HAP-1 (cell line): ENCODE measurements at regions not wholly inside any gene's neighbourhood (a gene's known extent, or its start where the extent isn't known, plus 50 kb on each side); places are given as distances from the start of the nearest gene placed in this dataset.

Source experiments
- DNase-seq, 2 experiments: peaks; one replicate each; pipeline ENCODE4 v3.0.0-alpha.2; 2016 to 2020; ENCODE audit warnings: low spot score in 2 of 2
- H3K27me3 ChIP-seq: fragments of 250-450 bp; sonication (Bioruptor Pico); 2 replicates; pipeline ENCODE4 v1.5.1; 2020; ENCODE audit warnings: low read depth, mild to moderate bottlenecking, moderate library complexity
- H3K36me3 ChIP-seq: fragments of 250-450 bp; sonication (Bioruptor Pico); replicated peaks from 2 replicates; pipeline ENCODE4 v1.5.1; 2020; ENCODE audit warnings: mild to moderate bottlenecking
- H3K4me1 ChIP-seq: fragments of 250-450 bp; sonication (Bioruptor Pico); 2 replicates; pipeline ENCODE4 v1.5.1; 2020; ENCODE audit warnings: mild to moderate bottlenecking
- H3K4me3 ChIP-seq: fragments of 250-450 bp; sonication (Bioruptor Pico); 2 replicates; pipeline ENCODE4 v1.5.1; 2020; ENCODE audit warnings: mild to moderate bottlenecking, moderate library complexity
- H3K9me3 ChIP-seq: fragments of 250-450 bp; sonication (Bioruptor Pico); 2 replicates; pipeline ENCODE4 v1.5.1; 2020; ENCODE audit warnings: mild to moderate bottlenecking, moderate library complexity
- in situ Hi-C: fragments of 300-500 bp; cut with MboI; formaldehyde crosslinking; loops from 3 replicates; pipeline ENCODE4 v1.14.3; 2020; ENCODE audit warnings: low sequenced_read_pairs, inconsistent platforms, mixed read lengths

- no peaks in the 10 kb centered on the region for H3K27me3 ChIP-seq
- in situ Hi-C loops: no loop called here
- H3K9me3 ChIP-seq: no peaks in the 10 kb centered on the region
- no peaks in the 10 kb centered on the region for H3K4me1 ChIP-seq
- H3K36me3 ChIP-seq: no peaks in the 10 kb centered on the region
- DNase-seq: no peak
- no peak overlapping the region for H3K4me3 ChIP-seq
Observed at GRCh38 chr21:15138490-15138889, 73.7 kb upstream of the NRIP1 start.

GRCh38 chr21:15139898-15140297, 75.1 kb upstream of the NRIP1 start:
- in situ Hi-C loops: no loop called here
- Histone ChIP-seq H3K27me3 (no peaks in the 10 kb centered on the region), H3K4me3 (no peak overlapping the region), H3K9me3 (no peaks in the 10 kb centered on the region), H3K36me3 (no peaks in the 10 kb centered on the region), H3K4me1 (no peaks in the 10 kb centered on the region)
- no peak for DNase-seq

GRCh38 chr21:15140321-15141019, 75.7 kb upstream of the NRIP1 start:
- no peaks in the 10 kb centered on the region for H3K4me1 ChIP-seq
- in situ Hi-C loops: no loop called here
- no peak for DNase-seq

GRCh38 chr21:15141261-15141970, 76.6 kb upstream of the NRIP1 start:
- in situ Hi-C loops: no loop called here
- Histone ChIP-seq H3K4me1 (no peaks in the 10 kb centered on the region), H3K36me3 (no peaks in the 10 kb centered on the region), H3K27me3 (no peaks in the 10 kb centered on the region), H3K4me3 (no peak overlapping the region), H3K9me3 (no peaks in the 10 kb centered on the region)
- DNase-seq: no peak

More at GRCh38 chr21:15140321-15141019, 75.7 kb upstream of the NRIP1 start:
- H3K36me3 ChIP-seq: no peaks in the 10 kb centered on the region
- H3K27me3 ChIP-seq: no peaks in the 10 kb centered on the region
- H3K9me3 ChIP-seq: no peaks in the 10 kb centered on the region
- H3K4me3 ChIP-seq: no peak overlapping the region

- H3K9me3 ChIP-seq: no peaks in the 10 kb centered on the region; the same call in 1 of the 2 replicates
- no peaks in the 10 kb centered on the region for H3K4me1 ChIP-seq
- H3K27me3 ChIP-seq: no peaks in the 10 kb centered on the region
- no peak for DNase-seq
- in situ Hi-C loops: no loop called here
- no peak overlapping the region for H3K4me3 ChIP-seq
- no peaks in the 10 kb centered on the region for H3K36me3 ChIP-seq
Observed at GRCh38 chr21:15144026-15144425, 79.2 kb upstream of the NRIP1 start.

- H3K9me3 ChIP-seq: no peaks in the 10 kb centered on the region; the same call in 1 of the 2 replicates
- no peaks in the 10 kb centered on the region for H3K27me3 ChIP-seq
- no peak for DNase-seq
- no peak overlapping the region for H3K4me3 ChIP-seq
- H3K36me3 ChIP-seq: no peaks in the 10 kb centered on the region
- no peaks in the 10 kb centered on the region for H3K4me1 ChIP-seq
- in situ Hi-C loops: no loop called here
Observed at GRCh38 chr21:15148437-15148836, 83.6 kb upstream of the NRIP1 start.

GRCh38 chr21:15149600-15150224, 84.9 kb upstream of the NRIP1 start:
- no peaks in the 10 kb centered on the region for H3K4me1 ChIP-seq
- no peaks in the 10 kb centered on the region; the same call in 1 of the 2 replicates for H3K9me3 ChIP-seq
- in situ Hi-C loops: no loop called here
- H3K4me3 ChIP-seq: no peak overlapping the region
- H3K27me3 ChIP-seq: no peaks in the 10 kb centered on the region
- DNase-seq: no peak
- H3K36me3 ChIP-seq: no peaks in the 10 kb centered on the region

GRCh38 chr21:15151385-15152103, 86.7 kb upstream of the NRIP1 start:
- no peak for DNase-seq
- no peaks in the 10 kb centered on the region for H3K36me3 ChIP-seq
- no peak overlapping the region for H3K4me3 ChIP-seq
- no peaks in the 10 kb centered on the region for H3K4me1 ChIP-seq
- H3K27me3 ChIP-seq: no peaks in the 10 kb centered on the region
- H3K9me3 ChIP-seq: no peaks in the 10 kb centered on the region; the same call in 1 of the 2 replicates
- in situ Hi-C loops: no loop called here

- Histone ChIP-seq H3K4me1 (no peaks in the 10 kb centered on the region), H3K27me3 (no peaks in the 10 kb centered on the region), H3K9me3 (no peaks in the 10 kb centered on the region), H3K36me3 (no peaks in the 10 kb centered on the region), H3K4me3 (no peak overlapping the region)
- no peak for DNase-seq
- in situ Hi-C loops: no loop called here
Observed at GRCh38 chr21:15152591-15152990, 87.8 kb upstream of the NRIP1 start.

GRCh38 chr21:15159382-15160020, 94.7 kb upstream of the NRIP1 start:
- H3K36me3 ChIP-seq: no peaks in the 10 kb centered on the region
- H3K9me3 ChIP-seq: no peaks in the 10 kb centered on the region; the same call in 1 of the 2 replicates
- no peak for DNase-seq
- in situ Hi-C loops: no loop called here
- no peaks in the 10 kb centered on the region for H3K27me3 ChIP-seq
- no peaks in the 10 kb centered on the region for H3K4me1 ChIP-seq
- H3K4me3 ChIP-seq: no peak overlapping the region

GRCh38 chr21:15160136-15160535, 95.3 kb upstream of the NRIP1 start:
- H3K36me3 ChIP-seq: no peaks in the 10 kb centered on the region
- no peaks in the 10 kb centered on the region for H3K27me3 ChIP-seq
- no peak for DNase-seq
- in situ Hi-C loops: no loop called here
- no peaks in the 10 kb centered on the region; the same call in 1 of the 2 replicates for H3K9me3 ChIP-seq
- H3K4me3 ChIP-seq: no peak overlapping the region
- no peaks in the 10 kb centered on the region for H3K4me1 ChIP-seq

- no peak overlapping the region for H3K4me3 ChIP-seq
- in situ Hi-C loops: no loop called here
- H3K27me3 ChIP-seq: no peaks in the 10 kb centered on the region
- no peaks in the 10 kb centered on the region for H3K4me1 ChIP-seq
- no peaks in the 10 kb centered on the region for H3K36me3 ChIP-seq
- no peak for DNase-seq
- no peaks in the 10 kb centered on the region; the same call in 1 of the 2 replicates for H3K9me3 ChIP-seq
Observed at GRCh38 chr21:15162921-15163320, 98.1 kb upstream of the NRIP1 start.

GRCh38 chr21:15164273-15164672, 99.5 kb upstream of the NRIP1 start:
- in situ Hi-C loops: no loop called here
- H3K27me3 ChIP-seq: no peaks in the 10 kb centered on the region
- H3K36me3 ChIP-seq: no peaks in the 10 kb centered on the region
- H3K9me3 ChIP-seq: no peaks in the 10 kb centered on the region; the same call in 1 of the 2 replicates
- no peak for DNase-seq
- H3K4me3 ChIP-seq: no peak overlapping the region
- H3K4me1 ChIP-seq: no peaks in the 10 kb centered on the region
